ENCODE measurements at regions not wholly inside any gene's neighbourhood (a gene's known extent, or its start where the extent isn't known, plus 50 kb on each side); places are given as distances from the start of the nearest gene placed in this dataset.

GRCh38 chr13:58680115-58680514 is 1048.6 kb downstream of the PCDH17 start:
- TF ChIP-seq CTCF (IDR thresholded peaks at IDR 0.05; ENCODE audit: poor library complexity, severe bottlenecking): no peak
- TF ChIP-seq SMC3 (conservative IDR thresholded peaks at IDR 0.05; ENCODE audit: poor library complexity): no peak
- no peak for TF ChIP-seq EP300 (conservative IDR thresholded peaks at IDR 0.05; ENCODE audit: poor library complexity, severe bottlenecking)
- no peak for TF ChIP-seq MXI1 (conservative IDR thresholded peaks at IDR 0.05; ENCODE audit: poor library complexity, severe bottlenecking)
- no peak for TF ChIP-seq POLR2AphosphoS5 (IDR thresholded peaks at IDR 0.05)
- TF ChIP-seq RAD21 (conservative IDR thresholded peaks at IDR 0.05): no peak
- no peak for TF ChIP-seq EZH2 (IDR thresholded peaks at IDR 0.05; ENCODE audit: borderline replicate concordance, insufficient read depth, low read length, poor library complexity, severe bottlenecking)
- no peak for TF ChIP-seq REST (IDR thresholded peaks at IDR 0.05; ENCODE audit: borderline replicate concordance)
